Mesenchymal stem cell (in vitro differentiated cells and primary cell): ENCODE measurements at regions not wholly inside any gene's neighbourhood (a gene's known extent, or its start where the extent isn't known, plus 50 kb on each side); places are given as distances from the start of the nearest gene placed in this dataset.
A peak's percentile ranks its signal among the peaks of the same experiment; 100 is the strongest.

ENCODE experiments used
- DNase-seq: peaks from one replicate; pipeline ENCODE4 v3.0.0-alpha.2; 2013
- H2AFZ ChIP-seq: one replicate; pipeline ENCODE4 v1.6.1; 2013; ENCODE audit warnings: low read depth, mild to moderate bottlenecking, control low read depth, inconsistent platforms, low read length, moderate library complexity
- H2AK5ac ChIP-seq: 2 replicates; pipeline ENCODE4 v1.6.1; 2013; ENCODE audit warnings: low read length, moderate library complexity, mild to moderate bottlenecking, inconsistent platforms; ENCODE audit not compliant: severe bottlenecking
- H2BK120ac ChIP-seq: one replicate; pipeline ENCODE4 v1.6.1; 2013; ENCODE audit warnings: low read depth, mild to moderate bottlenecking, inconsistent platforms, low read length, moderate library complexity
- H2BK12ac ChIP-seq, 2 experiments: one replicate each; pipeline ENCODE4 v1.6.1; 2013; ENCODE audit warnings: inconsistent platforms in 2 of 2, low read length in 2 of 2, mild to moderate bottlenecking in 2 of 2, moderate library complexity in 2 of 2, control low read depth in 1 of 2
- H2BK15ac ChIP-seq: one replicate; pipeline ENCODE4 v1.6.1; 2013; ENCODE audit warnings: mild to moderate bottlenecking, low read depth, inconsistent platforms; ENCODE audit not compliant: poor library complexity, severe bottlenecking
- H2BK5ac ChIP-seq: 2 replicates; pipeline ENCODE4 v1.6.1; 2013; ENCODE audit warnings: low read depth, mild to moderate bottlenecking, low read length, control low read depth, inconsistent platforms; ENCODE audit not compliant: poor library complexity, severe bottlenecking
- H3K14ac ChIP-seq, 2 experiments: one replicate each; pipeline ENCODE4 v1.6.1; 2013; ENCODE audit warnings: inconsistent platforms in 2 of 2, low read length in 2 of 2, control low read depth in 1 of 2, mild to moderate bottlenecking in 1 of 2, moderate library complexity in 1 of 2
- H3K18ac ChIP-seq, 2 experiments: one replicate each; pipeline ENCODE4 v1.6.1; 2013; ENCODE audit warnings: inconsistent platforms in 2 of 2, low read length in 2 of 2, control low read depth in 1 of 2, low read depth in 1 of 2, mild to moderate bottlenecking in 1 of 2
- H3K23ac ChIP-seq, 2 experiments: one replicate each; pipeline ENCODE4 v1.6.1; 2013; ENCODE audit warnings: inconsistent platforms in 2 of 2, low read length in 2 of 2, mild to moderate bottlenecking in 2 of 2, moderate library complexity in 2 of 2, control low read depth in 1 of 2
- H3K27ac ChIP-seq: 2 replicates; pipeline ENCODE4 v1.5.1; 2013; ENCODE audit warnings: mild to moderate bottlenecking, moderate library complexity, low read length, control low read depth, inconsistent platforms; ENCODE audit not compliant: poor library complexity, severe bottlenecking
- H3K27me3 ChIP-seq, 2 experiments: 2 replicates each; pipeline versions ENCODE4 v1.6.1 to v1.7.0; 2013; ENCODE audit warnings: low read length in 2 of 2, mild to moderate bottlenecking in 2 of 2, moderate library complexity in 2 of 2, control low read depth in 1 of 2, inconsistent platforms in 1 of 2; ENCODE audit not compliant: control insufficient read depth in 1 of 2, insufficient read depth in 1 of 2
- H3K36me3 ChIP-seq, 2 experiments: 2 replicates each; pipeline versions ENCODE4 v1.6.1 to v1.7.0; 2013; ENCODE audit warnings: low read length in 2 of 2, control low read depth in 1 of 2, inconsistent platforms in 1 of 2, low read depth in 1 of 2, mild to moderate bottlenecking in 1 of 2; ENCODE audit not compliant: insufficient read depth in 2 of 2, control insufficient read depth in 1 of 2
- H3K4ac ChIP-seq, 2 experiments: one replicate each; pipeline ENCODE4 v1.6.1; 2013; ENCODE audit warnings: inconsistent platforms in 2 of 2, low read length in 2 of 2, mild to moderate bottlenecking in 2 of 2, moderate library complexity in 2 of 2, control low read depth in 1 of 2, low read depth in 1 of 2
- H3K4me1 ChIP-seq: 2 replicates; pipeline ENCODE4 v1.6.1; 2013; ENCODE audit warnings: low read depth, low read length, control low read depth; ENCODE audit not compliant: control insufficient read depth, insufficient read depth
- H3K4me2 ChIP-seq: 2 replicates; pipeline ENCODE4 v1.6.1; 2013; ENCODE audit warnings: low read length, mild to moderate bottlenecking, inconsistent platforms; ENCODE audit not compliant: poor library complexity, severe bottlenecking
- H3K4me3 ChIP-seq, 2 experiments: 2 replicates each; pipeline versions ENCODE4 v1.5.1 to v1.7.0; 2013; ENCODE audit warnings: low read length in 2 of 2, mild to moderate bottlenecking in 2 of 2, control low read depth in 1 of 2, low read depth in 1 of 2; ENCODE audit not compliant: insufficient read depth in 1 of 2
- H3K79me1 ChIP-seq: replicated peaks from 2 replicates; pipeline ENCODE4 v1.6.1; 2013; ENCODE audit warnings: mild to moderate bottlenecking, control low read depth, low read length, inconsistent platforms; ENCODE audit not compliant: poor library complexity, severe bottlenecking
- H3K9ac ChIP-seq: 2 replicates; pipeline ENCODE4 v1.7.0; 2013; ENCODE audit warnings: mild to moderate bottlenecking, low read length, moderate library complexity
- H3K9me3 ChIP-seq: 2 replicates; pipeline ENCODE4 v1.7.0; 2013; ENCODE audit warnings: mild to moderate bottlenecking, low read length; ENCODE audit not compliant: control insufficient read depth
- H4K8ac ChIP-seq: one replicate; pipeline ENCODE4 v1.6.1; 2013; ENCODE audit warnings: inconsistent platforms, mild to moderate bottlenecking, low read length, moderate library complexity
- H4K91ac ChIP-seq: one replicate; pipeline ENCODE4 v1.6.1; 2013; ENCODE audit warnings: mild to moderate bottlenecking, low read length, inconsistent platforms
- WGBS: methylation state at CpG from one replicate; pipeline ENCODE4 v1.1.7; 2013; ENCODE audit warnings: mixed read lengths; 5-methylcytosine and 5-hydroxymethylcytosine counted together

DNA sequence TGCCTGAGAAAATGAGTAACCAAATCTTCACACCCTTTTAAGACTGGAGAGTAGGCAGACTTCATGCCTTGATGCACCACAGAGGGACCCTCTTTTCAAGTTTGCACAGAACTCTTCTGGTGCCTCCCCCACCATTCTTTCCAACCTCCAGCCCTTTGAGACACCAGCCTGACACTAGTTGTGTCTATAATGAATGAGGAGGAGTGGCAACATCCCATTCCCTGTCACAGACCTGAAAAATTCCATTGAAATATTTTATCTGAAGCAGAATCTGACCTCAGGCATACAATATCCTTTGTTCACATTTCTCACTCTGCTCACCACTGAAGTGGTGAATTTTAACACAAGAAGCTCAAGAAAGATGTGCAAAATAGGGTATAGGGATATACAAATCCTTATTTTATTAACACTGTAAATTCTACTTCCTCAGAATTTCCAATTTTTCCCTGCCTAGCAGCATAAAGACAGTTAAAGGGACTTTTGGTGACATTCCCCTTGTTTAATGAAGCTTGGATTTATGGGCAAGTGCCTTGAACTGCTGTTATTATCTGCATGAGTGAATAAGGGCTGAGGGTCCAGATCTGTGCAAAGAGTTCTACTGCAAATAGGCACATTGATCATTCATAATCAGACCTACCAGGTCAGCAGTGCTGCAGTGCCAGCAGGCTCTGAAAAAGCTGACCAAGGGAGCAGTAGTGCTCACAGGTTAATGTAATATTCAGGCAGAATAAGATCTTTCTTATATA, 149.9 kb upstream of the PAQR3 start:
- H2AFZ ChIP-seq, result no peak overlapping the region
- H3K18ac ChIP-seq, result no peak overlapping the region
- no peak overlapping the region for H2AK5ac ChIP-seq
- H4K91ac ChIP-seq, result no peak overlapping the region
- H3K23ac ChIP-seq, result no peak overlapping the region
- no peak overlapping the region for H3K4me3 ChIP-seq
- no peaks in the 10 kb centered on the region for H3K4me1 ChIP-seq
- no peak overlapping the region for H3K14ac ChIP-seq
- H3K9me3 ChIP-seq, result no peaks in the 10 kb centered on the region
- DNase-seq, result no peak
- H3K4me2 ChIP-seq, result no peak overlapping the region
- H2BK120ac ChIP-seq, result no peak overlapping the region
- no peak overlapping the region for H4K8ac ChIP-seq
- H3K9ac ChIP-seq, result no peak overlapping the region
- H3K79me1 ChIP-seq, result no peaks in the 10 kb centered on the region
- no peak overlapping the region for H2BK12ac ChIP-seq
- no peaks in the 10 kb centered on the region for H3K27me3 ChIP-seq
- H2BK15ac ChIP-seq, result no peak overlapping the region
- H3K4ac ChIP-seq, result no peak overlapping the region
- H3K36me3 ChIP-seq, result no peaks in the 10 kb centered on the region
- H2BK5ac ChIP-seq, result no peak overlapping the region
- no peak overlapping the region for H3K27ac ChIP-seq

DNA sequence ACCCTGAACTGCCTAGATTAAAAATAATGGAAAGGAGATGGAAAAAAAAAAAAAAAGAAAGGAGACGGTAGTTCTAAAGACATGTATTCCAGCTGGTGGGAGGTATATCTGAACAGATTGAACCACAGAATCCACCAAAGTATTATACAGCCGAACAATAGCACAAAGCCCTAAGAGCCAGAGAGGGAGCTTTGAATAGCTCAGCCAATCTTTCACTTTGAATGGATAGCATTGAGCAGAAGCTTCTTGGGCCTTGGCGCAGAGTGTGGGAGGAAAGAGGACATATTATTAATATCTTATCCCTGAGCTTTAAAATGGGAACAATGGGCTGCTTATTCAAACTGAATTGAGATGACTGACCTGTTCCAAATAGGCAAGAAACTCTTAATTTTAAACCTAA, 147.8 kb upstream of the PAQR3 start:
- H3K14ac ChIP-seq, result no peak overlapping the region
- no peak overlapping the region for H2AK5ac ChIP-seq
- no peak overlapping the region for H2AFZ ChIP-seq
- no peak overlapping the region for H2BK15ac ChIP-seq
- DNase-seq, result no peak
- no peak overlapping the region for H3K18ac ChIP-seq
- H3K36me3 ChIP-seq, result no peaks in the 10 kb centered on the region
- H2BK120ac ChIP-seq, result no peak overlapping the region
- no peak overlapping the region for H3K23ac ChIP-seq
- no peaks in the 10 kb centered on the region for H3K79me1 ChIP-seq
- no peak overlapping the region for H3K27ac ChIP-seq
- no peak overlapping the region for H4K91ac ChIP-seq
- H3K9me3 ChIP-seq, result peaks cover 12% of the 10 kb centered on the region
- H3K9ac ChIP-seq, result no peak overlapping the region
- no peaks in the 10 kb centered on the region for H3K4me1 ChIP-seq
- no peak overlapping the region for H4K8ac ChIP-seq
- WGBS, result no CpG with 5 or more reads among the region's 3 CpGs
- no peak overlapping the region for H3K4me3 ChIP-seq
- H2BK5ac ChIP-seq, result no peak overlapping the region
- H3K27me3 ChIP-seq, result no peaks in the 10 kb centered on the region
- H3K4ac ChIP-seq, result no peak overlapping the region
- no peak overlapping the region for H3K4me2 ChIP-seq
- H2BK12ac ChIP-seq, result no peak overlapping the region

DNA sequence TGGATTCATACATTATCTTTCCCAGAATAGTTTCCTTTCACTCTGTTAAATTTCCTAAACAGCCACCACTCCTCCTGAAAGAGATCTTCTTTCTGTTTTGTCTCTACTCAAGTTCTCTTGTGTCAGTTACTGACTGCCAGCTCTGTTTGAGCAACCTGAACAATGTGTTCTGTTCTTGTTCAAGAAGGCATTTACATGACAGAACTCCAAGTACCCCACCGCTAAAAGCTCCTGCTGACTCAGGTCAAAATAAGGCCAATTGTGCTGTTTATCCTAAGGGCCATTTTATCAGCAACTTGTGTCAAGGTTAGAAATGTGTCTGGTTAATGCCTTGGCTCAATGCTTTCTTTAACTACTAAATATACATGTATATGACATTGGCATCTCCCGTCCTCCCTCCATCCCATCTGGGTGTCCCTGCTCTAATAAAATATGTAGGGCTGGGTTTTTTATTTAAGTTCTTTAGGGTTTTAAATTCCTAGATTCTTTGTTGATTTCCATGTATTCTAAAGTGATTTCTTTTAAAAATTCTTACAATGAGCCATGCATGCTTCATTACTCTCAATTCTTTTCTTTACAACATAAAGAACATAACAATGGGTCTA, 144.3 kb upstream of the PAQR3 start:
- Histone ChIP-seq H3K4me1 (no peaks in the 10 kb centered on the region), H3K4me3 (no peak overlapping the region), H3K79me1 (no peaks in the 10 kb centered on the region), H2BK120ac (no peak overlapping the region), H4K8ac (no peak overlapping the region), H3K9ac (no peak overlapping the region), H2AK5ac (no peak overlapping the region), H3K14ac (no peak overlapping the region), H3K36me3 (no peaks in the 10 kb centered on the region), H4K91ac (no peak overlapping the region), H3K23ac (no peak overlapping the region), H3K4ac (no peak overlapping the region), H3K27ac (no peak overlapping the region), H3K4me2 (no peak overlapping the region), H3K9me3 (peaks cover 15% of the 10 kb centered on the region), H3K18ac (no peak overlapping the region), H2BK5ac (no peak overlapping the region), H2AFZ (no peak overlapping the region), H3K27me3 (no peaks in the 10 kb centered on the region), H2BK15ac (no peak overlapping the region), H2BK12ac (no peak overlapping the region)
- WGBS, result 60% methylated on average over 1 of the region's 2 CpGs
- DNase-seq, result peak; percentile 22

DNA sequence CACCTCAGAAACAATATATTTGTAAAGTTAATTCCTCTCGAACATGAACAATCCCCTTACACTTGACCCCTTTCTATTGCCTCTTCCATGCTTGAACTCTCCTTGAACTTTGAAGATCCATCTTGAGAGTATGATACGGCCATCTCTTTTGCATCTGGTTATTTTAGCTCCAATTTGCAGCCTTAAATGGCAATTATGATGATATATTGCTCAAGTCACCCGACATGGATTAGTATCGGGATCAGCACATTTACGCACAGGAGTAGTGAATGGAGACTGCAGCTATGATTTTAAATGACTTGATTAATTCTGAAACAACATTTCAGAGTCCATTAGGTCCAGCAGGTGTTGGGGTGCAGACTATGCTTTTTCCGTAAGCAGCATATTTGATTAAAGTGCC, 143.8 kb upstream of the PAQR3 start:
- no peak overlapping the region for H3K23ac ChIP-seq
- no peak overlapping the region for H3K18ac ChIP-seq
- no peaks in the 10 kb centered on the region for H3K79me1 ChIP-seq
- no peak overlapping the region for H2AFZ ChIP-seq
- no peak overlapping the region for H3K14ac ChIP-seq
- no peak overlapping the region for H3K4ac ChIP-seq
- H3K36me3 ChIP-seq, result no peaks in the 10 kb centered on the region
- H4K91ac ChIP-seq, result no peak overlapping the region
- no peak overlapping the region for H3K4me3 ChIP-seq
- no peak for DNase-seq
- no peak overlapping the region for H2BK5ac ChIP-seq
- H3K27me3 ChIP-seq, result no peaks in the 10 kb centered on the region
- no peak overlapping the region for H3K9ac ChIP-seq
- H2BK12ac ChIP-seq, result no peak overlapping the region
- peaks cover 15% of the 10 kb centered on the region for H3K9me3 ChIP-seq
- H4K8ac ChIP-seq, result no peak overlapping the region
- H2BK15ac ChIP-seq, result no peak overlapping the region
- no peak overlapping the region for H3K4me2 ChIP-seq
- no peak overlapping the region for H3K27ac ChIP-seq
- no peak overlapping the region for H2BK120ac ChIP-seq
- 48% methylated on average over 5 of the region's 6 CpGs for WGBS
- no peaks in the 10 kb centered on the region for H3K4me1 ChIP-seq
- H2AK5ac ChIP-seq, result no peak overlapping the region
